ENCODE measurements at regions not wholly inside any gene's neighbourhood (a gene's known extent, or its start where the extent isn't known, plus 50 kb on each side); places are given as distances from the start of the nearest gene placed in this dataset.
A peak's percentile ranks its signal among the peaks of the same experiment; 100 is the strongest.
"Not testable (repeated sequence)": the region's sequence is repeated elsewhere in the genome, so short reads cannot be mapped to it uniquely, and the experiment has no call there.

DNA sequence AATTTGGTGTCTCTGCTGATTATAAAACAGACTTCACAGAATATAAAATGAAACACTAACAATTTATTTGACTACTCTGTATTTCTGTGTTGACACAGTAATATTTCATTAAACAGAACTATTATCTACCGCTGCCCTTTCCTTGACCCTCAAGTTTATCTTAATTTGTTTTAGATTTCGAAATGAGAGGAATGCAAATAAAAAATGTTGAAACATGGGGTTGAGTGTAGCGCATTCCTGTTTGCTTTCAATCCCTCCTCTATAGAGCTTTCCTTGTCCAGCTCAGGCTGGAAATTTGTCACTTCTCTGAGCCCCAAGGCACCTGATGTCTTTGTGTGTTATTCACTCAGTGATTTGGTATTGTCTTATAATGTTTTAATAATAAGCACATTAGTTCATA lies 550.2 kb downstream of the ZBBX start:
- peak; percentile 2 to 44 for DNase-seq (ENCODE audit: low read depth in 1 of 2, low spot score in 1 of 2)
- Histone ChIP-seq H3K9me3 (no peaks in the 10 kb centered on the region), H3K4me3 (no peak overlapping the region), H3K4me1 (no peaks in the 10 kb centered on the region), H3K4me2 (0 out of 3 replicates have a peak overlapping the region, but pooled peaks have one; percentile 31), H3K27ac (no peak overlapping the region)
- POLR2A ChIA-PET, result no interaction called here
- FAIRE-seq, result no peak
- no peak; a peak in 2 of 6 replicates for ATAC-seq
- TF ChIP-seq, protein P1, sequence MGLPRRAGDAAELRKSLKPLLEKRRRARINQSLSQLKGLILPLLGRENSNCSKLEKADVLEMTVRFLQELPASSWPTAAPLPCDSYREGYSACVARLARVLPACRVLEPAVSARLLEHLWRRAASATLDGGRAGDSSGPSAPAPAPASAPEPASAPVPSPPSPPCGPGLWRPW (IDR thresholded peaks at IDR 0.05), result peak; percentile 39; the same call in 1 of the 2 replicates
- TF ChIP-seq RARB (CRISPR knock-in tag; IDR thresholded peaks at IDR 0.05) (no peak), NFE2L2 (conservative IDR thresholded peaks at IDR 0.05; ENCODE audit: low read length) (no peak), CEBPB (IDR thresholded peaks at IDR 0.05) (peak; percentile 56 to 78)
- WGBS (ENCODE audit: missing lambda C conversion rate), result 0% methylated on average over 3 of the region's 3 CpGs
- CTCF ChIA-PET, result no interaction called here

DNA sequence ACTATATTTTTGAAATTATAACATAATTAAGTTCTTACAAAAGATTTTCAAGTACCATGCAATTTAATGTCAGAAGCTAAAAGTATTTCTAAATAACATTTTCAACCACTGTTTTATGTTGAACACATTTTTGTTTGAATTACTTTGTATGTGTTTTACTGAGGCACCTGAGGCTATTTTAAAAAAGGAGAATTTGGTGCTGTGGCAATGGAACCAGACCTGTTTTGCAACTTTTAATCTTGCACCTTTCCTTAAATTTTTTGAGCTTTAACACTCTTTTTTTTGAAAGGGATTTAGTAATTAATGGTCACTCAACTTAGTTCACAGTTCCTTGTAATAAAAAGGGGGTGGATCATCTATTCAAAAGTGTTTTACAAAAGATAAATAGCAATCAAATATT lies 561.6 kb downstream of the ZBBX start:
- ATAC-seq, result no peak
- Histone ChIP-seq H3K9me3 (no peaks in the 10 kb centered on the region), H3K27ac (no peak overlapping the region), H3K4me1 (no peaks in the 10 kb centered on the region), H3K4me3 (no peak overlapping the region), H3K4me2 (no peak overlapping the region)
- FAIRE-seq, result no peak
- CTCF ChIA-PET, result no interaction called here
- no peak for DNase-seq (ENCODE audit: low read depth in 1 of 2, low spot score in 1 of 2)
- TF ChIP-seq TFCP2L1 (CRISPR knock-in tag; IDR thresholded peaks at IDR 0.05) (no peak), MAZ (IDR thresholded peaks at IDR 0.05; ENCODE audit: borderline replicate concordance, low read depth, low read length) (no peak)
- POLR2A ChIA-PET, result no interaction called here

DNA sequence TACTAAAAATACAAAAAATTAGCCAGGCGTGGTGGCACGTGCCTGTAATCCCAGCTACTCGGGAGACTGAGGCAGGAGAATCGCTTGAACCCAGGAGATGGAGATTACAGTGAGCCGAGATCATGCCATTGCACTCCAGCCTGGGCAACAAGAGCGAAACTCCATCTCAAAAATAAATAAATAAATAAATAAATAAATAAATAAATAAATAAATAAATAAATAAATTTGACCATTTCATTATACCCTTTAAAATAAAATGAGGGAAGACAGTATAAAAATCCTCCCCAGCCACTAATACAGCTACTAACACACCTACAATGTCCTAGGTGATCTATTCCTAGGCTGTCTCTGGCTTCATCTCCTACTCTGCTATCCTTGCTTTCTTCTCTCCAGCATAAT lies 562.8 kb downstream of the ZBBX start:
- FAIRE-seq; H3K4me2 ChIP-seq; H3K9me3 ChIP-seq; ATAC-seq; H3K4me1 ChIP-seq; DNase-seq (ENCODE audit: low read depth in 1 of 2, low spot score in 1 of 2); H3K4me3 ChIP-seq; POLR2A ChIA-PET; CTCF ChIA-PET; H3K27ac ChIP-seq: not testable (repeated sequence)
- peak; percentile 49 for TF ChIP-seq ZC3H11A (IDR thresholded peaks at IDR 0.05)
- 44% methylated on average over 5 of the region's 6 CpGs for WGBS (ENCODE audit: missing lambda C conversion rate)

DNA sequence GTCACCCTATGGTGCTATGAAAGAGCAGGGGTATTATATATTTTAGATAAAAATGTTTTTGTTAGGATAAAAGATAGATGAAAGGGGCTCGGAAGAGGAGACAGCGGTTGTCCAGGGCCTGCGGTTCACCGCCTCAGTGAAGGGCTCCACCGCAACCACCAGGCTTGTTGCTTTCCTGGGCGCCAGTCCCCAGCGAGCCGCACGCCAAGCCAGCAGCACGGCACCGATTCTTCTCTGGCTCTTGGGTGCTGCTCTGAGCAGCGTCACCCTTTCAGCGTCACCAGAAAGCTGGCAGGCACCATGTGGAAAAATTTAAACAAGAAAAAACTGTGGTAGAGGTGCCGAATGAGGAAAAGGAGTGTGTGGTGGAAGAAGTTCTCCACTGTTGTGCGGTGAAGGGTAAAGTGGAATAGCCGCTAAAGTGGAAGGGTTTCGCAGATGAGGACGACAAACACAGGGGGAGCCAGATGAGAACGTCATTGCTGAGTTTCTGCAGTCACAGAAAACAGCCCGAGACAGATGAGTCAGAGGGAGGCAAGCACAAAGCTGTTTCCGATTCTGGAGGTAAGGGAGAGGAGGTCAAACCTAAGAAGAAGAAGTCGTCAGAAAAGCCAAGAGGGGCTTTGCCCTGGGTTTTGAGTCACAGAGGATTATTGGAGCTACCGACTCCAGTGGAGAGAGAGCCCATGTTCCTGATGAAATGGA lies 569.2 kb downstream of the ZBBX start:
- DNase-seq (ENCODE audit: low read depth in 1 of 2, low spot score in 1 of 2), result no peak
- Histone ChIP-seq H3K4me1 (no peaks in the 10 kb centered on the region), H3K27ac (no peak overlapping the region), H3K9me3 (no peaks in the 10 kb centered on the region), H3K4me3 (no peak overlapping the region), H3K4me2 (no peak overlapping the region)
- ATAC-seq, result no peak
- FAIRE-seq, result no peak
- POLR2A ChIA-PET, result no interaction called here
- 49% methylated on average over 18 of the region's 23 CpGs for WGBS (ENCODE audit: missing lambda C conversion rate)
- no peak for TF ChIP-seq RFX5 (IDR thresholded peaks at IDR 0.05)
- no peak for TF ChIP-seq RCOR1 (IDR thresholded peaks at IDR 0.05; ENCODE audit: low read depth, low read length)
- TF ChIP-seq, protein P2, sequence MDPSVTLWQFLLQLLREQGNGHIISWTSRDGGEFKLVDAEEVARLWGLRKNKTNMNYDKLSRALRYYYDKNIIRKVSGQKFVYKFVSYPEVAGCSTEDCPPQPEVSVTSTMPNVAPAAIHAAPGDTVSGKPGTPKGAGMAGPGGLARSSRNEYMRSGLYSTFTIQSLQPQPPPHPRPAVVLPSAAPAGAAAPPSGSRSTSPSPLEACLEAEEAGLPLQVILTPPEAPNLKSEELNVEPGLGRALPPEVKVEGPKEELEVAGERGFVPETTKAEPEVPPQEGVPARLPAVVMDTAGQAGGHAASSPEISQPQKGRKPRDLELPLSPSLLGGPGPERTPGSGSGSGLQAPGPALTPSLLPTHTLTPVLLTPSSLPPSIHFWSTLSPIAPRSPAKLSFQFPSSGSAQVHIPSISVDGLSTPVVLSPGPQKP (IDR thresholded peaks at IDR 0.05; ENCODE audit: low read depth, low read length), result no peak
- TF ChIP-seq MYC (IDR thresholded peaks at IDR 0.05; ENCODE audit: borderline replicate concordance, low read length), result no peak
- TF ChIP-seq, protein P3, sequence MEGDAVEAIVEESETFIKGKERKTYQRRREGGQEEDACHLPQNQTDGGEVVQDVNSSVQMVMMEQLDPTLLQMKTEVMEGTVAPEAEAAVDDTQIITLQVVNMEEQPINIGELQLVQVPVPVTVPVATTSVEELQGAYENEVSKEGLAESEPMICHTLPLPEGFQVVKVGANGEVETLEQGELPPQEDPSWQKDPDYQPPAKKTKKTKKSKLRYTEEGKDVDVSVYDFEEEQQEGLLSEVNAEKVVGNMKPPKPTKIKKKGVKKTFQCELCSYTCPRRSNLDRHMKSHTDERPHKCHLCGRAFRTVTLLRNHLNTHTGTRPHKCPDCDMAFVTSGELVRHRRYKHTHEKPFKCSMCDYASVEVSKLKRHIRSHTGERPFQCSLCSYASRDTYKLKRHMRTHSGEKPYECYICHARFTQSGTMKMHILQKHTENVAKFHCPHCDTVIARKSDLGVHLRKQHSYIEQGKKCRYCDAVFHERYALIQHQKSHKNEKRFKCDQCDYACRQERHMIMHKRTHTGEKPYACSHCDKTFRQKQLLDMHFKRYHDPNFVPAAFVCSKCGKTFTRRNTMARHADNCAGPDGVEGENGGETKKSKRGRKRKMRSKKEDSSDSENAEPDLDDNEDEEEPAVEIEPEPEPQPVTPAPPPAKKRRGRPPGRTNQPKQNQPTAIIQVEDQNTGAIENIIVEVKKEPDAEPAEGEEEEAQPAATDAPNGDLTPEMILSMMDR (IDR thresholded peaks at IDR 0.05), result no peak
- no peak for TF ChIP-seq POLR2A (IDR thresholded peaks at IDR 0.05; ENCODE audit: low read length)
- TF ChIP-seq KDM1A (IDR thresholded peaks at IDR 0.05; ENCODE audit: low read depth), result no peak
- no peak for TF ChIP-seq RARB (CRISPR knock-in tag; IDR thresholded peaks at IDR 0.05)
- no peak for TF ChIP-seq PHF8 (IDR thresholded peaks at IDR 0.05; ENCODE audit: borderline replicate concordance, low read depth)
- TF ChIP-seq HOXA7 (CRISPR knock-in tag; IDR thresholded peaks at IDR 0.05), result no peak
- TF ChIP-seq NFE2L2 (conservative IDR thresholded peaks at IDR 0.05; ENCODE audit: low read length), result no peak
- TF ChIP-seq, protein P4, sequence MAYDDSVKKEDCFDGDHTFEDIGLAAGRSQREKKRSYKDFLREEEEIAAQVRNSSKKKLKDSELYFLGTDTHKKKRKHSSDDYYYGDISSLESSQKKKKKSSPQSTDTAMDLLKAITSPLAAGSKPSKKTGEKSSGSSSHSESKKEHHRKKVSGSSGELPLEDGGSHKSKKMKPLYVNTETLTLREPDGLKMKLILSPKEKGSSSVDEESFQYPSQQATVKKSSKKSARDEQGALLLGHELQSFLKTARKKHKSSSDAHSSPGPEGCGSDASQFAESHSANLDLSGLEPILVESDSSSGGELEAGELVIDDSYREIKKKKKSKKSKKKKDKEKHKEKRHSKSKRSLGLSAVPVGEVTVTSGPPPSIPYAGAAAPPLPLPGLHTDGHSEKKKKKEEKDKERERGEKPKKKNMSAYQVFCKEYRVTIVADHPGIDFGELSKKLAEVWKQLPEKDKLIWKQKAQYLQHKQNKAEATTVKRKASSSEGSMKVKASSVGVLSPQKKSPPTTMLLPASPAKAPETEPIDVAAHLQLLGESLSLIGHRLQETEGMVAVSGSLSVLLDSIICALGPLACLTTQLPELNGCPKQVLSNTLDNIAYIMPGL (CRISPR knock-in tag; IDR thresholded peaks at IDR 0.05; ENCODE audit: borderline replicate concordance), result no peak
- CTCF ChIA-PET, result no interaction called here
